Forelimb muscle (tissue), 1 donor: ENCODE measurements at regions not wholly inside any gene's neighbourhood (a gene's known extent, or its start where the extent isn't known, plus 50 kb on each side); places are given as distances from the start of the nearest gene placed in this dataset.
A peak's percentile ranks its signal among the peaks of the same experiment; 100 is the strongest.
"Not testable (repeated sequence)": the region's sequence is repeated elsewhere in the genome, so short reads cannot be mapped to it uniquely, and the experiment has no call there.

Experiments used
- DNase-seq: peaks from one replicate; pipeline ENCODE4 v3.0.0-alpha.2; 2013; ENCODE audit warnings: low read depth

DNA sequence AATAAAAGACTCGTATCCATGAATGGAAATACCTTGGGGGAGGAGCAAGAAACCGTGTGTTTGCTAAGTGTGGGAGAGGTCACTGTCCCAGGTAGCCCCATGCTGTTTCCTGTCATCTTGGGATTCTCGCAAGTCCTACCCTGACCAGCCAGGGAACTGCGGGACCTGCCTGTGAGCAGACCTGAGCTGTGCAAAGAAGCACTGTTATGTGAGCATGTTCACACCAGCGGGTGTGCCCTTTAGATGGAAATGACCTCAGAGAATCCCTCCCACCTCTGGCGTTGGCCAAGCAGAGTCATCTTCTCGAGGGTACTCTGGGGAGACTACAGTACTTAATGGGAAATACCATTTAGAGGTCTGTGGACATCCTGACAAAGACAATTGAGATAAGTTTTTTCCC is 127.0 kb upstream of the MON1B start:
- no peak for DNase-seq

DNA sequence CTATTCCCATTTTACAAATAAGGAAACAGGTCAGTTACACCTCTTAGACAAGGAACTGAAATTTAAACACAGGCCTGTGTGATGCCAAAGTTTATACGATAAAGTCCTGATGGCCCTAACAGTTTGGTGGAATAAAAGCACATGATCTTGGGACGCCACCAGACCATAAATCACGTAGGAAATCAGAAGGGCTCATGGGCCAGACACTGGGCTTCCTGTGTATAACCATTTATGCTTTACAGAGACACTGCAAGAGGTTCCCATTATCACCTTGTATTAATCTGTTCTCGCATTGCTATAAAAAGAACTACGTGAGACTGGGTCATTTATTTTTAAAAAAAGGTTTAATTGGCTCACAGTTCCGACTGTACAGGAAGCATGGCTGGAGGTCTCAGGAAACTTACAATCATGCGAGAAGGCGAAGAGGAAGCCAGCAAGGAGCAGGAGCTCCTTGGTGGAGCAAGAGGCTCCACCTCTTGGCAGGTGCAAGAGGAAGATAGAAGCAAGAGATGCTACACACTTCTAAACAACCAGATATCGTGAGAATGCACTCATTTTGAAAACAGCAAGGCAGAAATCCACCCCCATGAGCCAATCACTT is 124.0 kb upstream of the MON1B start:
- DNase-seq: no peak

DNA sequence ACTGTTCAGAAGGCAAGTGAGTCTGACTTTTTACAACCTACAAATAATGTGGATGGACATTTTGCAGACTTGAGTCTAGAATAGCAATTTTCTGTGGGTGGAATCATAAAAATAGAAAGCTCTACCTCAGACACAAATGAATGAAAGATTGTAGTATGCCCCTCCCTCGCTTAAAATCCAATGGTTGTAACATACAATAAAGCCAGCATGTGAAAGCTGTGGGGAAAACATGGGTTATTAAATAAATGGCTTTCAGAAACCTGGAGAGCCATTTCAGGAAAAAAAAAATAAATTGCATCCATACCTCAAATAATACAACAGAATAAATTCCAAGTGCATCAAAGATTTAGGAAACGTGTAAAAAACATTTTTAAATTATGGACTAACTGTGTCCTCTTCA is 123.1 kb upstream of the MON1B start:
- no peak for DNase-seq

DNA sequence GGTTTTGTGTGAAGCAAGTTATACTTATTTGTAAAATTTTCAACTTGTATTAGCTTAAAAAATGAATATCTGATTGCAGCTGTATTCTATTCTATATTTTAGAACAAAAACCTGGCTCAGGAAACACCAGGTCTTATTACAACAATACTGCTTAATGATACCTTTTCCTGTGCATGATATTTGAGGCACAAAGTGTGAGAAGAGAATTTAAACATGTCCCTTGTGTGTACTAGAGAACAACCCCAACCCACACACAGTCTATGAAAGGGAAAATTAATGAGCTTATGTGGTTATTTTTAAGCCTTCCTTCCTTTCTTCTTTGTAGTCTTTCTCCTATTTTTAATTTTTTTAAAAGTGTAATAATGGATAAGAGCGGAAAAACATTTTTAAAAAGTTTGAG is 122.6 kb upstream of the MON1B start:
- no peak for DNase-seq

DNA sequence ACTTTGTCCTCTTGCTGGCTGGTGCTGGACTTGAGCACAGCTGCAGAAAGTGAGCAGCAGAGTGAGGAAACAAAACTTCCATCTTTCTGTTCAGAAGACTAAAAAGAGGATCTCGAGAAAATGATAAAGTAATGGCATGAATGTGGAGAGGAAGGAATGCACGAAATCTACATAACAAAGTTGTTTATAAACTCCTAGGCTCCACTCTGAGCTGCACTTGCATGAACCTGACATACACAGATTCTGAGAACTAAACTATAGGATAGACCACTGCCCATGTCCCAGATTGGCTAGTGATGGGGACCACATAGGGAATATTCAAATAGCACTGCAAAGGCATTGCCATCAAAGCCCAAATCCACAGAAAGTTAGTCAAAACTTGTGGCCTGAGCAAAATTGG is 121.1 kb upstream of the MON1B start:
- DNase-seq: no peak

DNA sequence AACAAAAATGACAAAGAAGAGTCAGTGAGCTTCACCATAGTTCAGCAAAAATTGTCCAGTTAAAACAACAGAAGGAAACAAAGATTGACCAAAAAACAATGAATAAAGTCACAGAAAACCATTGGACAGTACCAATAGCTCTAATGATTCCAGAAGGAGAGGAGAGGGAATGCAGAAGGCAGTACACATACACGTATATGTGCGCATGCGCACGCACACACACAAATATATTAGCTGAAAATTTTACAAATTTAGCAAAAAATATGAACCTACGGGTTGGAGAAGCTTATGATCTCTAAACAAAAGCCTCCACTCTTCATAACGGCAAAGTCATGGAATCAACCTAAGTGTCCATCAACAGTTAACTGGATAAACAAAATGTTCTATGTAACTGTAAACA is 120.3 kb upstream of the MON1B start:
- DNase-seq: no peak

DNA sequence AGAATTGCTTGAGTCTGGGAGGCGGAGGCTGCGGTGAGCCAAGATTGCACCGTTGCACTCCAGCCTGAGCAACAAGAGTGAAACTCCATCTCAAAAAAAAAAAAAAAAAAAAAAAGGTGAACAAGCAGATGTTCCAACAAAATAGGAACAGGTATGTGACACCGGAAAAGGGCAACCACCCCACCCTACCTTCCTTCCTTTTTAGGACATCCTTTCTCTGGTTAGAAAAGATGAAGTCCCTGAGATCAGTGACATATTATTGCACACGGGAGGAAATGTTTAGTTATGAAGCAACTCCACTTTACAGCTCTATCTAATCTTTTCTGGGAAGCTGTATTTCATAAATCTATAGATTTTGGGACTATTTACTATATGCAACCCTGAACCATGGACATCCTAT is 114.2 kb upstream of the MON1B start:
- no peak for DNase-seq

DNA sequence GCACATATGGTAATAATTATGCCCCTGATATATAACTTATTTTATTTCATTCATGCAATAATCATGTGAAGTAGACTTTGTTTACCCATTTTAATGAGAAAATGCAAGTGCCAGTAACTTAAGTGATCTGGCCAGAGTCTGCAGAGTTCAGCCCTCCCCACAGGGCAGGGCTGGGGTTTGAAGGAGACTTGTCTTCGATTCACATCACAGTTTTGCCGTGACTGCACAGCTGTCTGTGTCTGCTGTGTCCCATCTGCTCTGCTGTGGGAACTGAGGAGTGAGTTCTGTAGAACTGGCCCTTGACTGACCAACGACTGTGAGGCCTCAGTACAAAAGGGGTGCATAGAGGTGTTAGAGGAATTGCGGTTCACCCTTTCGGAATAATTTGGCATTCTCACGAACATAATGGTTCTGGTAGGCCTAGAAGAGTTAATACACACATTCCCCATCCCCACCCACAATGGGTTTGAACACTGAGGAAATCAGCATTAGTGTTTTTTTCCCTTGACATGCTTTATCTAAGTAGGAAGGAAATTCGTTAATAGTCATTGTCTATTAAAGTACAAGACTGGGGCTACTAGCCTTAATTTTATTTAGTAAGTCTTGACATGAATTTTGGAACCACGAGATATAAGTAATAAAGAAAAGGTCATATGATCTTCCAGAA is 113.6 kb upstream of the MON1B start:
- DNase-seq: no peak

DNA sequence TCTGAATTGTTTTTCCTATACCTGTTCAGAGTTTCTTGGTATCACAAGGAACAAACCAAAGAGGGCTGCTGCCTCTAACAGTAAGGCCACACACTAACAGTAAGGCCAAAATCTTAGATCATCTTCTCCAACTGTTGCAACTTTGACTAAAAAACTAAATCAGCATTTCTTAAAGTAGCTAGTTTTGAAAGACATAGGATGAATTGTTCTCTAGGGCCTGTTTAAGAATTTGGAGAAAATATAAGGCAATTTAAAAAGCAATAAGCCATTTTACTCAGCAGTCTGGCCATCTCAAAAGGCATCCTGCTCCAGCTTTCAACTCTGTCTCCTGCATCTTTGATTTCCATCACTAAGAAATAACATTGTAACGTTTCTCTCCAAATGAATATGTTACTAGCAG is 105.0 kb upstream of the MON1B start:
- peak; percentile 44 for DNase-seq

DNA sequence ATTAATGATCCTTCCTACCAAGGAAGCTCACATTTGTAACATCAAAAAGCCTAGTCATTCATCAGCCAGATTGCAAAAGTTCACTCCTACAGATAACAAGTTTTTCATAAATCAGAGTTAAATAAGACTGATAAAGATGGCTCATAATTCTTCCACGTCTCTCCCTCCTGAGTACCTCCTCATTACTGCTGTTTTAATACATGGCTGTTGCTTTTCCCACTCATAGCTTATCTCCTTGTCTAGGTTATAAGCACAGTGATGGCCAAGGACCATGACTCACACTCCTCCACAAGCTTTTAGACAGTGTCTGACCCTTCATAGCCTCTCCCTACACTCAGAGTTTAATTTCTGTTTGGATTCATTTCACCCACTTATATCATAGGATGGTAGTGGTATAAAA is 100.9 kb upstream of the MON1B start:
- no peak for DNase-seq

DNA sequence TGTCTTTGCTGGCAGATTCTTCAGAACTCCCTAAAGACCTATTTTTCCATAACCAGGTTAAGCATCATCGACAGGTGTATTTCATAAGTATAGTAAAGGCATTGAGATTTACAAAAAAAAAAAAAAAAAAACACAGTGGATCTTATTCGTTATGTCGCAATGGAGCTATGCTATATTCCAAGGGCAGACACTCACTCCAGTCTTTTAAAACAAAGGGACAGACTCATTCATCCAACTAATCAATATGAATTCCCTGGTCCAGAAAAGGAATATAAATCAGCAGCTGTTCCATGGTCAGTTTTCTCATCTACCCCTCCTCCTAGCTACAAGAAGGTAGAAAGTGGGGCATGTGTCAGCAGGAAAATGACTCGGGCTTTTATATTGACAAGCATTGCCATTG is 97.7 kb upstream of the MON1B start:
- no peak for DNase-seq

DNA sequence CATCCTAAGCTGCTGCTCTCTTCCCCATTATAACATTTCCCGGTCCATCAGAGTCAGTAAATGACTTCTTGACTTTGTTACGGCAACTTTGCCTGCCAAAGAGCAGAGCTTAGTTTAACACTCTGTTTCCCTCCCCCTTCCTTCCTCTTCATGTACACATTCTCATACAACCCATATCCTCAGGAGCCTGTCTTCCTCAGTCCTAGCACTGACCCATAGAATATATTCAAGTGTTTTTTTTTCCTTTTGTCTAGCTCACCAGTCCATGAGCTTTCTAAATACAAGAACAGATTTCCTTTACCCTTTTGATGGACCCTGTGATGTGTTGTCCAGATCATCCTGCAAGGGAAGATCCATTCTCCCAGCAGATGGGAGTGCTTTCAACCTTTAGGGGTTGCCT is 97.0 kb upstream of the MON1B start:
- DNase-seq: no peak

DNA sequence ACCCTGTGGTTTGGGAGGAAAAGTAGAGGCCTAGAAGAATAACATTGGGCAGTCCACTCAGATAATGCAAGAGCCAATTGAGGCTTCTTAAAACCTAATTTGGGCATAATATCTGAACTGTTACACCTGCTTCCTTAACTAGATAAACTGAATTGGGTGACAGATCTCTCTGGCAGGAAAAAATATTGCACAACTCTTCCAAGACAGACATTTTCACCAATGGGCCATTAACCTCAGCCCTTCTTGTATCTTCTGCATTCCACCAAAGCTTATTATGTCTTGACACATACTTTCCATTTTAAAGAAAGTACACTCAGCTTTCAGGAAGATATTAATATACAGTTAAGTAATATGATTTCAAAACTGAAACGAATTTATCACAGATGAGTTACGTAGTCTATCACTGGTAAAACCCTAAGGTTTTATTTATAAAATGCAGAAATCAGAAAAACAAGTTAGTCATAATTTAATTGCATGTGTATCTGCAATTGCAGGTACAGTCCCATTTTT is 79.9 kb upstream of the MON1B start:
- DNase-seq: no peak

DNA sequence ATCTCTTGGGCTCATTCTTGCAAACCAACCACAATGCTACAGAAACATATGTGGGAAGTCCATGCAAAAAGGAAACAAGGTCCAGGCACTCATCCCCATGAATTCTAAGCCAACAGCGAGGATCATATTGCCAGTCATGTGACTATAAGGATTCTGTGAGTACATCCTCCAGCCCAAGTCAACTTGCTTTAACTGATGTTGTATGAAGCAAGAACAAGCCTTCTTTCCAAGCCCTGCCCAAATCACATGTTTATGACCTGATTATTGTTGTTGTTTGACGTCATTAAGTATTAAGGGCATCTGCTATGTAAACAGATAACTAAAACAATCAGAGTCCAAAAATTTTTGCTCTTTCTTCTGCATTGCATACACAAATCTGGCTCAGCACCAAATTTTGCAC is 78.2 kb upstream of the MON1B start:
- DNase-seq: no peak

DNA sequence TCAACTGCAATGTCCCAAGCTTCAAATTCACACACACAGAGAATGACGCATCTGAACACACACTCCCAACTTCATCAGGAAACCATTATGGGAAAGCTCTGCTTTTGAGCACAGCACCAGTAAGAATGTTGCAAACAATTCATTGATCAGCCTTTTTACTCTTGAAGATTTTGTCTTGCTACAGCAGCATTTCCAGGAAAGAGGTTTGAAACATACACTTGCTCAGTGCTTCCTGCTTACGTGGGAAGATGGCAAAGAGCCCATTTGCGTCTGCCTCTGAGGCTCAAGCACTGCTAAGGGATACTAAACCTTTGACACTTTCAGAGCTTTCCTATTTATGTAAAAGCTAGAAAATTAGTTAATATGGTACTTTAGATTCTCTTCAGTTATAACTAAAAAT is 77.2 kb upstream of the MON1B start:
- DNase-seq: peak; percentile 47

DNA sequence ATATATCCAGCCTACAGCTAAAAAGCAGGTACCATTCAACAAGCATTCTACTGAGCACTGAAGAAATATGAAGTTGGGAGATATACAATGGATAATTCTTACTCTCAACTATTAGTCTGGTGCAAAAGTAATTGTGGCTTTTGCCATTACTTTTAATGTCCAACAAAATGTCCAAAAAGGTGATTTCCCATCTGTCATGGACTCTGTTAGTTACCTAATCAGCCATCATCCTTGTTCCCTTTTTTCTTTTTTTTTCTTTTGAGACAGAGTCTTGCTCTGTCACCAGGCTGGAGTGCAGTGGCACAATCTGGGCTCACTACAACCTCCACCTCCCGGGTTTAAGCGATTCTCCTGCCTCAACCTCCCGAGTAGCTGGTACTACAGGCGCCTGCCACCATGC is 76.6 kb upstream of the MON1B start:
- not testable (repeated sequence) for DNase-seq

DNA sequence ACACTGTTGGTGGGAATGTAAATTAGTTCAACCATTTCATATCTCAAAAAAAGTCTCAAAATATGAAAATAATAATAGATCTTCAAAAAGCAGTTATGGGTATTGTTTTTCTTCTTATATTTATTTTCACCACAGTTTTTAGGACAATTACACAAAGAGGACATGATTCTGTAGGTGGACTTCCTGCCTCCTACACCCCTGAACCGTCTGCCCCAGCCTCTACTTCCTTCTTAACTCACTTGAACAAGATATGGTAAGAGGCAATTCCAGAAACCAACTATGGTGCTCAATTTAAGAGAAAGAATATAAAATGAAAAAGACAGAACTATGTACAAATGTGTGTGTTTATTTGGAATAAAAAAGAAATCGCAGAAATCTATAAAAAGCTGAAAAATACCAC is 74.1 kb upstream of the MON1B start:
- no peak for DNase-seq

DNA sequence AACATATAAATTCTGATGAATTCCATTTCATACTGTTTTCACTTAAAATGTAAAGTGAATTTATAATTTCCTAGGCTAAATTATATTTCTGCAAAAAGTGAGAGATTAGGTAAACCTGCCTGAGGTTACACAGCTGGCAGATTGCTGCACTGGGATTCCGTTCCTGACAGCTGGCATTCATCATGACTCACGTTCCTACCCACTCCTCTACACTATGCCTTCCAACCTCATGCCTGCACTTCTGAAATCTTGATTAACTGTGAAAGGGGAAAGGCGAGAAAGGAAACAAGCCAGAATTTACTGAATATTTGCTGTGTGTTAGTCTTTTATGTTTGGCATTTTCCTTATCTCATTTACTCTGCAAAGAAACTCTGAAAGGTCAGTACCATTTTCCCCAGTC is 73.3 kb upstream of the MON1B start:
- no peak for DNase-seq

DNA sequence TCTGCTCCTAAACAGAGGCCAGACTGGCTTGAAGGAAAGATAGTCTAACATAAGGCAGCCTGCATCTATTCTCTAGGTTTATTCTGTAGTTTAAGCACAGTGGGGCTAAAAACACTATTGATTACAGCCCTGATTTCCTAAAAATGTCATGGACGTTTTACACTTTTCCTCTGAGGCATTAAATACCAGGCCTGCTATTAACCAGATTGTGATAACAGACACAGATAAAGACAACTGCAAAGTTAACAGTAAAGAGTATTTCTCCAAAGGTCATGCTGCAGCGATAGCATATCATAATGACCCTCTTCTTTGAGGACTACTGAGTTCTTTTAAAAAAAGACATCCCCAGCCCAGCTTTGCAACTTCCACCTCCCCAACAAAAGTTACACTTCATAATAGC is 59.6 kb upstream of the MON1B start:
- DNase-seq: no peak

DNA sequence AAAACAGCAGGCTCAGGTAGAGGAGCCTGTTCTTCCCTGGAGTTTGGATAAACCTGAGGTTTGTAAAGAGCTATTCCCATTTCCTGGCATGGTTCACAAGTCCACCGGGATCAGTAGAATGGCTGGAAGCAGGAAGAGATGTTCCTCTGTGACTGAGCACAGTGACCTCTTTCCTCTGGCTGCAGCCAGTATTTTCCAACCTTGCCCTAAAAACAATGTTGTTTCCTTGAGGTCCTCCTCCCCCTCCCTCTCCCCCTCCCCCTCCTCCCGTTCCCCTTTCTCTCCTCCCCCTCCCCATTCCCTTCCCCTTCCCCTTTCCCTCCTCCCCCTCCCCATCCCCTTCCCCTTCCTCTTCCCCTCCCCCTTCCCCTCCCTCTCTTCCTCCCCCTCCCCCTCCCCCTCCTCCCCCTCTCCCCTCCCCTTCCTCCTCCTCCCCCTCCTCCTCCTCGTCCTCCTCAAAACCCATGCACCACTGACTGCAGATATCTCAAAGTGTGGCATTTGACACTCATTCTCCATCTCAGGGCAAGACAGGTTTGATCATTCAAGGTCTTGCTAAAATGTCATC is 58.9 kb upstream of the MON1B start:
- DNase-seq: no peak

DNA sequence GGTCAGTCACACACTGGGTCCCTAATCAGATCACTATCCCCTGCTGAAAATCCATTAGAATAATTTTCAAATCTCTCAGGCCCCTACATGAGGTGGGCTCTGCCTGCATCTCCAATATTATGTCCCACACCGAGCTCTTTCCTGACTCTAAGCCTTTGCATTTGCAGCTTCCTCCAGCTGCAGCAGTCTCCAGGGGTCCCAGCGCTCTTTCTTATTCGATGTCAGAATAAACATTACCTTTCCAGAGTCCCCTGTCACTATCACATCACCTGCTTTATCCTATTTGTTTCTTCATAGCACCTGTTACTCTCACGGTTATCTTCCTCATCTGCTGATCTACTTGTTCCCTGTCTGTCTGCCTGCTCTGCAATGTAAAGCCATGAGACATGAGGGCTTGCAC is 57.3 kb upstream of the MON1B start:
- no peak for DNase-seq

DNA sequence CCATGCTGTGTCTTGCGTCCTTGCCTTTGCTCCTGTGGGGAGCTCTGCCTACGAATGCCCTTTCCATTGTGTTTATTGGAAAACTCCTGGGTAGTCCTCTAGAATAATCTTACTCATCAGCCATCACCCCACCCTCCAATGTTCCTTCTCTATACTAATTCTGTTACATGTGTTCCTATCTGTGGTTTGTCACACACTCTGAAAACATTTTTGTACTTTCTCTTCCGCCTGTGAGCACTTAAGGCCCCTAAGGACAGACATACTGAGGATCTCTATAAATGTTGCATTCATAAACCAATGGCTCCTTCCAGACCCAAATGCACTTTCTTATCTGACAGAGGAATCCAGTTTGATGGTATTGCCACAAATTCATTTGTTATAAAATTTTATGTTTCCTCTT is 53.9 kb upstream of the MON1B start:
- DNase-seq: no peak
